NCI-H1417 treated with DMSO at 0.1 percent for 48 hours (cell line): ENCODE measurements at regions not wholly inside any gene's neighbourhood (a gene's known extent, or its start where the extent isn't known, plus 50 kb on each side); places are given as distances from the start of the nearest gene placed in this dataset.
"Not testable (repeated sequence)": the region's sequence is repeated elsewhere in the genome, so short reads cannot be mapped to it uniquely, and the experiment has no call there.

ENCODE experiments used
- DNase-seq: peaks from one replicate; lab custom pipeline; 2025; lab: John Stamatoyannopoulos, UW

DNA sequence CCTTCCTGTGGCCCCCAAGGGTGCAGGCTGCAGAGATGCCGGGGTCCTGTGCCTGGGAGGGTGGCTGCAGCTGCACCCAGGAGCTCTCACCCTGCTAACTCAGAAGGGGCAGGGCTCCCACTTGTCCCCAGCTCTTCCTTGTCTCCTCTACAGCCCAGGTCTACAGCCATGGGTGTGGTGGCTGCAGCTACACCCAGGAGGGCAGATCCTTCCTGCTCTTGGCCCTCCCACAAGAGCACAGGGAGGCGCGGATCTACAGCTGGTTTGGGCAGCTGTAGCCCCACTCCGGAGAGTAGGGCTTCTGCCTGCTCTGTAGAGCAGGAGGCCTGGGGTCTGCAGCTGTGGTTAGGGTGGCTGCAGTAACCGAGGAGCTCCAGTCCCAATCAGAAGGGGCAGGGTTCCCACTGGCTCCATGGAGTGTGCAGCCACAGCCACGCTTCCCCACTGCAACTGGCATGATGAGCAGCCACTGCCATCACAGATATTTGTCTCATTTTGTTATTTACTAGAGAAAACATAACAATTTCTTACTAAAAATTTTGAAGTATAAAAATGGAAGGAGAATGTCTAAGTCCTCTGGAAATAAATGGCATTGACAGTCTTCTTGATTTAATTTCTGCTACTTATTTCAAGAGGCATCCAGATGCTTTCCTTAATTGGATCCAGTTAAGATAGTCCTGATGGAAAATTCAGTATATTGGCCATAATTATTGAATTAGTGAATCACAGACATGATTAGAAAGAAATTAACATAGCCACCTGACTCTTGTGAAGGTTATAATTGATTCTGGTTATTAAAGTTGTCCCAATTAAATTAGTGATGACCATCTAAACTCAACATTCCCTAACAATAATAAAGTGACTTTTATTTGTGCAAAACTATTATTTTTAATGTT is 233.6 kb downstream of the KCNE4 start:
- DNase-seq: no peak

DNA sequence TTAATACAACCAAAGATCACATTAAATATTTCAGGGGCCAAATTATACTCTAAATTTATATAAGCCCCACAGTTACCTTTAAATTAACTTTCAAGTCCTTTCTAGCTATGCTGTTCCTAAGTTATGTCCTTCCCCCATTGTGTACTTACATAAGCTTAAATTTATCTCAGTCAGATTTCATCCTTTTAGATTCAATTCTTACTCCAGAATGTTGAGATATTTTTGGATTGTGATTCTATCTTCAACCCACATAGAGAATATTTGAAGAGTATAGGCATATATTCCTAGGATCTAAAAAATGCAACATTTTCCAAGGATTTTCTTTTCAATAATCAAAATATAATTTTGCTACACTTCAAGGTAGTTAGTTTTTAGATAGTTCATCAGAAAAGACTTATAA is 242.8 kb downstream of the KCNE4 start:
- no peak for DNase-seq

DNA sequence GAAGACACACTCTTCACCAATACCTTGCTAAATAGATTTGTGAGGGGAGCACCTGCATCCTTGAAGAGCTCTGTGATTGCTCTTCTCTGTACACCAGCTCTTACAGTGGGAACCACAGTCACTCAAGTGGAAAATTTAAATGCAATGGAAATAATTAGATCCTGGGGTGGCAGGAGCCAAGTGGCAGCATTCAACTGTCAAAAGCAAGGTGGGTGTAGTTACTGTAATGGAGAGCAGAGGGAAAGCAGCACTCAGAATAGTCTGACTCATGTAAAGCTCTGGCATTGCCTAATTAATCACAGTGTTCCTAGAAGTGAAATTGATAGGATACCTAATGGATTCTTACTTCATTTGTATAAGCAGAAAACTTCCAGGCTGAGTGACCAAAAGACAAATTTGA is 245.8 kb downstream of the KCNE4 start:
- peak; percentile 78 for DNase-seq

DNA sequence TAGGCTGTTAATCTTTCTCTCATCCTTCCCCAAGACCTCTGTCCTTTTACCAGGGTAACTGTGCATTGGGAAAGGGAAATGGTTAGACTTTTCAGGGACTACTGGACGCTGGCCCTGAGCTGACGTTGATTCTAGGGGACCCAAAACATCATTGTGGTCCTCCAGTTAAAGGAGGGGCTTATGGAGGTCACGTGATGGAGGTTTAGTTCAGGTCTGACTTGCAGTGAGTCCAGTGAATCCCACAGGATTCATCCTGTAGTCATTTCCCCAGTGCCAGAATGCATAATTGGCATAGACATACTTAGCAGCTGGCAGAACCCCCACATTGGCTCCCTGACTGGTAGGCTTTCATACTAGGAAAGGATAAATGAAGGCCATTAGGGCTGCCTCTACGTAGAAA is 246.3 kb downstream of the KCNE4 start:
- not testable (repeated sequence) for DNase-seq

DNA sequence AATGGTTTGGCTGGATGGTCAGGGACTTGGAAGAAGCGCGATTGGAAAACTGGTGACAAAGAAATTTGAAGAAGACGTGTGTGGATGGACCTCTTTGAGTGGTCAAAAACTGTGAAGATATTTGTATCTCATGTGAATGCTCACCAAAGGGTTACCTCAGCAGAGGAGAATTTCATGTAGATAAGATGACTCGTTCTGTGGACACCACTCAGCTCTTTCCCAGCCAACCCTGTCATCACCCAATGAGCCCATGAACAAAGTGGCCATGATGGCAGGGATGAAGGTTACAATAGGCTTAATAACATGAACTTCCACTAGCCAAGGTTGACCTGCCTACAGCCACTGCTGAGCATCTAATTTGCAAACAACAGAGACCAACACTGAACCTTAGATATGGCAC is 248.3 kb downstream of the KCNE4 start:
- DNase-seq: no peak

DNA sequence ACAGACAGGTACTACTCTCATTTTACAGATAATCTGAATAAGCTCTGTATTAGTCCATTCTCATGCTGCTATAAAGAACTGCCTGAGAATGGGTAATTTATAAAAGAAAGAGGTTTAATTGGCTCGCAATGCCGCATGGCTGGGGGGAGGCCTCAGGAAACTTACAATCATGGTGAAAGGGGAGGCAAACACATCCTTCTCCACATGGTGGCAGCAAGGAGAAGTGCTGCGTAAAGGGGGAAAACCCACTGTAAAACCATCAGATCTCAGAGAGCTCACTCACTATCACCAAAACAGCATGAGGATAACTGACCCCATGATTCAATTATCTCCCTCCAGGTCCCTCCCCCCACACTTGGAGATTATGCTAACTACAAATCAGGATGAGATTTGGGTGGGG is 254.4 kb downstream of the KCNE4 start:
- no peak for DNase-seq

DNA sequence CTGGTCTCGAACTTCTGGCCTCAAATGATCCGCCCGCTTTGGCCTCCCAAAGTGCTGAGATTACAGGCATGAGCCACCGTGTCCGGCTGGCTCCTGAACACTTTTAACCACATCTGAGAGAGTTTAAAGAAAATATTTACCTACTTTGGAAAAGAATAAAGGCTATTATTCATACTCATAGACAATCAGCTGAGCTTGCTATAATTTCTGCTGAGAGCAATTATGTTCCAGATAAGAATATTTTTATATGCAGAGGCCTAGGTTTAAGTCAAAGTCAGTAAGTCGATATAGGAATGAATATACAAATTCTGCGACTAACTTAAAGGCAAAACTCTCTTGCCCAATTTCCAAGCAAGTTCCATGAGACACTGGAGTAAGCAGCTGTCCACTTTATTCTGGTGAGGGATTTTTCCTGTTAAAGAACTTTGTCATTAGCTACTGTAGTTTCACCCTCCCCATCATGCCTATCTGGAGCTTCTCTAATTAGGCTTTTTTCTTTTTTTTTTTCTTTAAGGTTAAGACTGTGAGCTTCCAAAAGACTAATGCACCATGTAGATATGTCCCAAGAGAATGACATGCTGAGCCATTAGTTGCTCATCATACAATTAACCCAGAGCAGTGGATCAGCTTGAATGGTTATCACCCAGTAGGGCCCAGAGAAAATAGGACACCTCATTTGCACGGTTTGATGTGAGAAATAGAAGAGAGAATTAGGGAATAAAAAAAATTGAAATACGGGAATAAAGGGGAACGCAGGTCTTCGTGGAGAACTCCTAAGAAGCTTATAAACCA is 260.1 kb downstream of the KCNE4 start:
- no peak for DNase-seq

DNA sequence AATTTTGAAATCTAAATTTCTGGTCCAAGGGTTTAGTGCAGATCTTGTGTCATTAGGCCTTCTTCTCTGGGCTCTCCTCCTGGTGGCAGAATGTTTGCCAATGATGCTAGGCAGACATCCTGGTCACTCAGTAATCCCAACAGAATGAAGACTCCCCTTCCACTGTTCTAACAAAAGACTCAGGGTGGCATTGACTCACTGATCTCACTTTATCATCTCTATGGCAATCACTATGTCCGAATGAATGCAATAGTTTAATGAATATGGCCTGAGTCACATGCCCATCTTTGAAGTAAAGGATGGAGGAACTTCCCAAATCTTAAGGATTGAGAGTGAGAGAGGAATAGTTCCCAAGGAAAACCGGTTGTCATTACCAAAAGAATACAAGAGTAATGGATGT is 261.1 kb downstream of the KCNE4 start:
- no peak for DNase-seq

DNA sequence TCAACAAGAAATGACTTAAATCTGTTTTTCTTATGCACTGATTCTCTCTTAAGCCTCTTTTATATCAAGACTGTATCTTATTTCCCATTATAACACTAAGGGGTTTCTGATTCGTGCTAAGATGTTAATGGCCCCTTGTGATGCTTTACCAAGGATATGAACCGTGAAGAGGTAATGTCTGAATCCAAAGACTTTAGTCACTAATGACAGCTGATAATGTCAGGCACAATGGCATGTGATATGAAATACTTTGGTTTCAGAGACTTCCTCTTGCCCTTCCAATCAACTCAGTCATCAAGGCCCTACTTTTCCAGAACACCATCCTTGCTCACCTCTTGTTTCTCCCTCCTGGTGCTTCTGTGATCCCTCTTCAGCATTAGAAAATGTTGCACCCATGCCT is 262.8 kb downstream of the KCNE4 start:
- no peak for DNase-seq

DNA sequence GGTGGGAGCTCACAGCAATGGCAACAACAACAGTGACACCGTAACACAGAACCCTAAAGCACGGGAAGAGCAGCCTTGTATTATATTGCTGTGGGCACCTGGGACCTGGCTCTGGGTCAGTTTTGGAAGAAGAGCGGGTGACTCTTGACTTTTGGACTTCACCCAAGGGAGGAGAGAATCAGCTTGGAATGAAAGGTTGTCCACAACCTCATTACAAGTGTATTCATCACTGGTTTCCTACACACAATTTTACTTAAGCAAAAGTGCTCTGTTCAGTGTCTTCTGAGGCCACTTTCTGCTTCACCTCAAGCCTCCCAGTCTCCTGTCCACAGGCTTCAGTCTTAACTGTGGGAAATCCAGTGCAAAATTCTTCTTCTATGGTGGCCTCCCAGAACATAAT is 263.8 kb downstream of the KCNE4 start:
- no peak for DNase-seq

DNA sequence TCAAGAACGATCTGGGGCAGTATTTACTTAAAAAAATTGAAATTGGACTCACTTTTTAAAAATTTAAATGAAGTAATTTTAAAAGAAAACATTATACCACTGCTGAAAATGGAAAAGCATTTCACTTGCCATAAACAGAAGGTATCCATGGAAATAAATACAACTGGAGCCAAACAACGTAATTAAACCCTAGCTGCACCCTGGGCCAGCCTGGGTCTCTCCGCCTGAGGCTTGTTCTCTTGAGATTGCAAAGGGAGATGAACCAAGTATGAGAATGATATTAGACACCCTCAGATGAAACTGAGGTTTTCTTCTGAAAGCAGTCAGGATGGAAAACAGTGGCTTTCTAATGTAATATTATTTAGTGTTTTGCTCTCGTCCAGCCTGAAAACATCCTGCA is 264.4 kb downstream of the KCNE4 start:
- no peak for DNase-seq

DNA sequence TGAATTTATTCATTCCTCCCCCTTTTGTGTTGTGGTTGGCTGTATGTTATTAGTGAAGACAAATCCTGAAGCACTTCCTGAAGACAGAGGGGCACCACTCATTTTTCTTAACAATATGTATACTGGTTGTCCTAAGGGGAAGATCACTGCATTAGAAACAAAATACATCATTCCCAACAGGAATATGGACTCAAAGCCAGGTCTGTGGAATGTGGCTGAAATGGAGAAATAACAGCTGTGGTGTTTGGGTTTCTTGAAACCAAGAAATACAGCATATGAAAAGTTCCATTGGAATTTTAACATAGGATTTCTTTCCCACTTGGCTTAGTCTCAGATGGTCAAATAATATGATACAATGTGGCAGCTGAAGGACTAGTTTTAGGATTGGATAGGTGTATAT is 267.6 kb downstream of the KCNE4 start:
- no peak for DNase-seq

DNA sequence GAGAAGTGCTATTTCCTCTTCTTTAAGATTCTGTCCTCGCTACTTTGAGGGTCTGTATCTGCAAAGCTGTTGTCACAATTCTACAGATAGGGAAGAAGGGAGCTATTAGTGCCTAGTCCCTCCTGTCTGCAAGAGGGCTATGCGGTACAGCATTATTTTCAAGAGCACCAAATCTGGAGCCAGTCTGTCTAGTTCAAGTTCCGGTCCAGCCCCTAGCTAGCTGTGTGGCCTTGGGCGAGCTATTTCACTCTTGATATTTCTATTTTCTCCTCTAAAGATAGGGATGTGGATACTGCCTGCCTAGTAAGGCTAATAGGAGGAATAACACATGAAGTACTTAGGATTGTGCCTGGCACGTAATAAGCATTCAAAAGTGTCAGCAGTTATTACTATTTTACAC is 272.4 kb downstream of the KCNE4 start:
- DNase-seq: no peak

DNA sequence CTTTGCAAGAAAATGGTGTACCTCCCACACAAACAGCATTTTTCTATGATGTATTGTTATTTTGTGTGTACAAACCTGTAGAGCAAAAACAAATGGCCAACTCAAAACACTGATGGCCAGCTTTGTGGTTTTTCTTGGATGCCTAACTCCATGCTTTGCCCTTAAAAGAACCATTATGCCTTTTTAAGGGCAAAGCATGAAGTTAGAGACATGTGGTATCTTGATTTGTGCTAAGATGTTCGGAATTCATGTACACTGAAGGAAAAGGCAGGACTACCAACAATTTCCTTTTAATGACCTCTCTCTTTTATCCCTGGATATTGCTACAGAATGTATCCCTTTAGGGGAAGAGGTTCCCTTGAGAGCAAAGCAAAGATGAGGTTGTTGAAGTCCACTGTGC is 273.6 kb downstream of the SCG2 start:
- DNase-seq: no peak

DNA sequence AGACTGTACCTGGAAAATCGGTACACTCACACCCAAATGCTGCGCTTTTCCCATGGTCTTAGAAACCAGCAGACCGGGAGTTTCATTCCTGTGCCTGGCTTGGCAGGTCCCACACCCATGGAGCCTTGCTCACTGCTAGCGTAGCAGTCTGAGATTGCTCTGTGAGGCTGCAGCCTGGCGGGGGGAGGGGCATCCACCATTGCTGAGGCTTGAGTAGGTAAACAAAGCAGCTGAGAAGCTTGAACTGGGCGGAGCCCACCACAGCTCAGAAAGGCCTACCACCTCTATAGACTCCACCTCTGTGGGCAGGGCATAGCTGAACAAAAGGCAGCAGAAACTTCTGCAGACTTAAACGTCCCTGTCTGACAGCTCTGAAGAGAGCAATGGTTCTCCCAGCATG is 271.4 kb downstream of the SCG2 start:
- DNase-seq: not testable (repeated sequence)

DNA sequence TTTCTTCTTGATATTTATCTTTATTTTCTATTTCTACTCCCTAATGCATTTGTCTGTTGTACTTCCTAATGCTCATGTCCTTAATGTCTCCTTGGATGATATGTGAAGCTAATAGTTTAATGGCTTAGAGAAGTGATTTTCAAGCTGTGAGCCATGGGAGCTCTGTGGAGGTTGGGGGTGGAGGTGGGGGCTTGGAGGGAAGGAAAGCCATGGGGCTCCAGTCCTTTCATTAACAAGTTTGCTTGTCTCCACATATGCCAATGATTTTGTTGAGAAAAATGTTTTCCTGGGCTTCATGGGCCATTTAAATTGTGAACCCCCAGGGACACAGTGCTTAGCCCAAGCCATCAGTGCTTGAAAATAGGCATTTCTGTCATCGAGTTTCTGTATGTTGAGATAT is 264.1 kb downstream of the SCG2 start:
- no peak for DNase-seq

DNA sequence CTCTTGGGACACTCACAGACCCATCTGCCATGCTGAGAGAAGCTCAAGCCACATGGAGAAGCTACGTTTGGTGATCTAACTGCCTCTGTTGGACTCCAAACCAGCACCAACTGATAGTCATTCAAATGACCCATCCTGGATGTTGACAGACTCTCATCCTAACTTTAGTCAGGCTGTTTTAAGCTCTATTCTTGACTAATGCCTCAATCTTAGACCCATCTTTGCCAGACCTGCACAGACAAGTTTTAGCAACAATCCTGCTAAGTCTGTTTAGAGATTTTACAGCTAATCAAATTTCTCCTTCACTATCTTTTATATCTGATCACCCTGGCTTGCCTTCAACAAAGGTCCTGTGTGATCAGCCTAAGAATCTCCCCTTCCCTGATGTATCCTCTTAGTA is 245.1 kb downstream of the SCG2 start:
- DNase-seq: no peak

DNA sequence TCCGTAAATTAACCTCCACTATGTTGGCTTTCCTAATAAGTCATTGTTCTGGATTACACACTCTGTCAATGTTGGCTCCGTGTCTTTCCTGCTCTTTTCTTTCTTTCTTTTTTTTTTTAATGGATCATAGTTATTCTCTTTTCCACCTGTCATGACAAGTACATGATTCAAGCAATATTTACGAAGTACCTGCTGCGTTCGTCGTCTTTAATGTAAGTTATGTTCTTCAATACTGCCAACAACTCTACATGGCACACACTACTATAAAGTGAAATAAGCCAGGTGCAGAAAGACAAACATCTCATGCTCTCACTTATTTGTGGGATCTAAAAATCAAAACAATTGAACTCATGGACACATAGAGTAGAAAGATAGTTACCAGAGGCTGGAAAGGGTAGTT is 239.1 kb downstream of the SCG2 start:
- DNase-seq: peak; percentile 56

DNA sequence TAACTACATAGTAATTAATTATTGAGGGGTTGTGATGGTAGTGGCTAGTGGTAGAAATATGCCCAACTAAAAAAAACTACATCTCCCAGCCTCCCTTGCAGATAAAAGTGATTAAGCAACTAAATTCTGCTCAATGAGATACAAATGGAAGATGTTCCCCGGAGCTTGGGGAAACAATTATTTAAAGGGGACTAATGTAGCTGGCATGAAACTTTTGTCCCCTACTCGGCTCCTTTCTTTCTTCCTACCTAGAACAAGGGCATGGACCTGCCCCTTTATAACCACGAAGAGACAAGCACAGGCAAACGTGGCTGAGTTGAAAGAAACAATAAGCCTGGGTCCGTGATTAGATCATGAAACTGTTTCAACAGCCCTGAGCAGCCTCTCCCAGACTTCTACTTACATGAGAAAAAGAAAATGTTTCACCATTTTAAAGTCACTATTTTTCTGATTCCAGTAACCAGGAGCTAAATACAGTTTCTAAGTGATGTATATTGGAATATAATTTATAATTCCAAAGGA is 236.9 kb downstream of the SCG2 start:
- DNase-seq: no peak

DNA sequence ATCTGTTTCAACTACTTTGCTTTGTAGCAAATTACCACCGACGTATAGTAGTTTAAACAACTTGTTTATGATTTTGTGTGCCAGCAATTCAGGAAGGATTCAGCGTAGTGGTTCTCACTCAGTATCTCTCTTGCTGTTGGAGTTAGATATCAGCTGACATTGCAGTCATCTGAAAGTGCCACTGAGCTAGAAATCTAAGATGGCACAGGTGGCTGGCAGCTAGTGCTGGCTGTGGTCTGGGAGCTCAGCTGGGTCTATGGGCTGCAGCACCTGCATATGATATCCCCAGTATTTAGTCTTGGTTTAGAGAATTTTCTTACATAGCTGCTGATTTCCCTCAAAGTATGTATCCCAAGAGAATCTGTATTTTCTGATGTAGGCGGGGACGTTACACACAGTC is 235.6 kb downstream of the SCG2 start:
- no peak for DNase-seq

DNA sequence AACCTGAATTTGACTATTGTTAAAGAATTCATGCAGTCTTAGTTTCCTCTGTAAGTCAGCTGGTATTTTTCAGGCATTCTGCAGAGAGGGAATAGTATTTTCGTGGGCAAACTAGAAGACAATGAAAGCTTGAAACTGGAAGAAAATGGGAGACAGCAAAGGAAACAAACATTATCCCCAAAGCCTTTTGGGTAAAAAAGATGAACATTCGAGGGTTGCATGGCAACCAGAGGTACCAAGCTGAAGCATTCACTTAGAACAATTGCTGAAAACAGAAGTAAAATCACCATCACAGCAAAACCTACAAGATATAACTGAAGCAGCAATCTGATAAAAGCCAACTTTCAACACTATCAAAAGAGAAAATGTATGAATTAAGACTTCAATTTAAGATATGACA is 233.7 kb downstream of the SCG2 start:
- no peak for DNase-seq

DNA sequence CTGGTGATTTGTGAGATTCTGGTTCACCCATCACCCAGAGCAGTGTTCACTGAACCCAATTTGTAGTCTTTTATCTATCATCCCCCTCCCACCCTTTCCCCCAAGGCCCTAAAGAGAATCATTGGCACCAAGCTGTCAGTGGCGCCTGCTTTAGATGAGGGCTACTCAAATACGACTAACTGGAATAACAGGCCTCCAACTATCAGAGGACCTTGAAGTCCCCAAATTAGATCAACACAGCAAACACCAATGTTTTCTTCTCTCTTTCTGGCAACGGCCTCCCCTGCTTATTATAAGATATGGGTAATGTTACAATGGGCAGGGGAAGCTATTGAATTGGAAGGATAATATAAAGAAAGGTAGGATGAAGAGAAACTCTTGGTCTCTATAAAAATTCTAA is 232.3 kb downstream of the SCG2 start:
- no peak for DNase-seq

DNA sequence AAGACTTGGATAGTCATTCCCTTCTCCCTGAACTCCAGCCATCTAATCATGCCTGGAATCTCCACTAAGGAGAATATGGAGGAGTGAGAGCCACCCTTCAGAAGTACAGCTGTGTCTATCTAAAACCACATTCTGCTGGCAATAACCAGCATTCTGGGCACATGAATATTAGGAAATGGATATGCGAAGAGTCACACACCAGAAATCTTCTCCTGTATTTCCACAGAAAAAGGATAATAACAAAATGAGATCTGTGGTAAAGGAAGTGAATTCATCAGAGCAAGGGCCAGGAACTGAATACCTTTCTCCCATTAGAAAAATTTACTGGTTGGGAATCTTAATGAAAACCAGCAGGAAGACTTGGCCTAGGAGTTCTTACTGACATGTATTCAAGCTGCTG is 218.8 kb downstream of the SCG2 start:
- DNase-seq: no peak
